Stimulated activated CD4-positive, alpha-beta T cell treated with anti-CD3 and anti-CD28 coated beads, Interleukin-1b, Interleukin-23, amount 100 ng/mL, for 1 hour (primary cell): ENCODE measurements at regions not wholly inside any gene's neighbourhood (a gene's known extent, or its start where the extent isn't known, plus 50 kb on each side); places are given as distances from the start of the nearest gene placed in this dataset.
"Not testable (repeated sequence)": the region's sequence is repeated elsewhere in the genome, so short reads cannot be mapped to it uniquely, and the experiment has no call there.

Experiments
- DNase-seq, 2 donors: peaks; one replicate each; pipeline ENCODE4 v3.0.0-alpha.2; 2020; ENCODE audit warnings: low read depth in 2 of 2

GRCh38 chr6:56839533-56840183 is 115.2 kb upstream of the BEND6 start:
- DNase-seq, result no peak

- DNase-seq, result no peak
Measured at GRCh38 chr6:56838965-56839364, 115.9 kb upstream of the BEND6 start.

- no peak for DNase-seq
Measured at GRCh38 chr6:56838016-56838555, 116.8 kb upstream of the BEND6 start.

- DNase-seq, result no peak
Measured at GRCh38 chr6:56837322-56837894, 117.5 kb upstream of the BEND6 start.

GRCh38 chr6:56835612-56836011 is 119.3 kb upstream of the BEND6 start:
- no peak for DNase-seq

- DNase-seq, result no peak
Measured at GRCh38 chr6:56833873-56834272, 121.0 kb upstream of the BEND6 start.

GRCh38 chr6:56833127-56833791 is 121.6 kb upstream of the BEND6 start:
- no peak for DNase-seq

- no peak for DNase-seq
Measured at GRCh38 chr6:56832225-56832624, 122.7 kb upstream of the BEND6 start.

GRCh38 chr6:56831334-56831733 is 123.6 kb upstream of the BEND6 start:
- no peak for DNase-seq

- no peak for DNase-seq
Measured at GRCh38 chr6:56827908-56828649, 126.8 kb upstream of the BEND6 start.

GRCh38 chr6:56824431-56824830 is 130.5 kb upstream of the BEND6 start:
- not testable (repeated sequence) for DNase-seq

- no peak for DNase-seq
Measured at GRCh38 chr6:56821005-56821432, 133.9 kb upstream of the BEND6 start.

- DNase-seq, result no peak
Measured at GRCh38 chr6:56820060-56820459, 134.8 kb upstream of the BEND6 start.

- no peak for DNase-seq
Measured at GRCh38 chr6:56819604-56820003, 135.3 kb upstream of the BEND6 start.

- no peak for DNase-seq
Measured at GRCh38 chr6:56816370-56816769, 138.5 kb upstream of the BEND6 start.

- no peak for DNase-seq
Measured at GRCh38 chr6:56815436-56815835, 139.5 kb upstream of the BEND6 start.

- DNase-seq, result no peak
Measured at GRCh38 chr6:56814802-56815201, 140.1 kb upstream of the BEND6 start.

- no peak for DNase-seq
Measured at GRCh38 chr6:56814308-56814707, 140.6 kb upstream of the BEND6 start.

- not testable (repeated sequence) for DNase-seq
Measured at GRCh38 chr6:56812851-56813250, 142.1 kb upstream of the BEND6 start.

GRCh38 chr6:56808871-56809359 is 146.0 kb upstream of the BEND6 start:
- no peak for DNase-seq

- no peak for DNase-seq
Measured at GRCh38 chr6:56807989-56808337, 146.9 kb upstream of the BEND6 start.

- no peak for DNase-seq
Measured at GRCh38 chr6:56807326-56807988, 147.4 kb upstream of the BEND6 start.
